Mucosa of descending colon (tissue), 3 donors: ENCODE measurements at regions not wholly inside any gene's neighbourhood (a gene's known extent, or its start where the extent isn't known, plus 50 kb on each side); places are given as distances from the start of the nearest gene placed in this dataset.
"Not testable (repeated sequence)": the region's sequence is repeated elsewhere in the genome, so short reads cannot be mapped to it uniquely, and the experiment has no call there.

Source experiments
- ATAC-seq: fragments of 200-7000 bp; cut with Tn5 transposase; one replicate; pipeline ENCODE4 v1.9.1; 2020; ENCODE audit warnings: mild to moderate bottlenecking, moderate library complexity
- DNase-seq, 3 donors: peaks; one replicate each; pipeline ENCODE4 v3.0.0-alpha.2; 2020
- H3K36me3 ChIP-seq: fragments of 200-600 bp; one replicate; pipeline ENCODE4 v1.8.0; 2021; ENCODE audit warnings: low read depth, mild to moderate bottlenecking
- H3K4me1 ChIP-seq: fragments of 200-600 bp; one replicate; pipeline ENCODE4 v1.8.0; 2021; ENCODE audit warnings: low read depth, mild to moderate bottlenecking
- H3K4me3 ChIP-seq: fragments of 200-600 bp; one replicate; pipeline ENCODE4 v1.8.0; 2021; ENCODE audit warnings: mild to moderate bottlenecking
- H3K9me3 ChIP-seq: fragments of 200-600 bp; one replicate; pipeline ENCODE4 v1.8.0; 2021; ENCODE audit warnings: mild to moderate bottlenecking
- CTCF ChIP-seq: fragments of 200-600 bp; IDR thresholded peaks from one replicate; pipeline ENCODE4 v1.8.0; 2022; ENCODE audit warnings: antibody characterized with exemption, mild to moderate bottlenecking
- intact Hi-C, 2 donors: fragments of 100-400 bp; cut with DNase I in 1 of 2; cut with micrococcal nuclease in 1 of 2; formaldehyde crosslinking; loops; one replicate each; pipeline versions ENCODE4 v1.11.0 to v1.11.1; 2022; cut with DNase I, micrococcal nuclease
- donor health status: DM: no; HTN: no; CAD: no; lungs with moderate emphysema.
- donor health status: DM: no; HTN: no; CAD: no.
- donor health status: DM: no; HTN: yes; CAD: no.

- Histone ChIP-seq H3K4me3 (no peak overlapping the region), H3K9me3 (no peaks in the 10 kb centered on the region), H3K4me1 (no peaks in the 10 kb centered on the region), H3K36me3 (no peaks in the 10 kb centered on the region)
- intact Hi-C loops = no loop called here
- no peak for TF ChIP-seq CTCF
- no peak for DNase-seq
- no peak for ATAC-seq
Observed at GRCh38 chr20:52425701-52426100, 234.1 kb upstream of the ZFP64 start.

DNA sequence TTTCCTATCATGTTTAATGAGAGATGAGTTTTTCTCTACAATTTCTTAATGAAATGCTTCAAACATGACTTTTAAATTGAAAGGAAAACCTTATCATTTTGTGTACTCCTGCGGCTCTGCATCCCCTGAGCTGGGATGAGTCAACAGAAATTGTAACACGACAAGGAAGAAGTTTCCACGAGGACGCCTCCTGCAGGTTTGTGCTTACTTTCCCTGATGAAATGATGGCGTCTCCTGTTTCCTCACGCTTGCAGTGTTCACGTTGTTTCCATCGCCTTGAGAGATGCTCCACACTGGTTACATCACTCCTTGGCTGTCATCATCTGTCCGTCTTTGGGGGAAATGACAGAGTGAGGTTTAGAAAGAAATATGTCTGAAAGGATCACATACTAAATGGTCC, 233.7 kb upstream of the ZFP64 start:
- no peaks in the 10 kb centered on the region for H3K4me1 ChIP-seq
- no peaks in the 10 kb centered on the region for H3K36me3 ChIP-seq
- H3K9me3 ChIP-seq = no peaks in the 10 kb centered on the region
- no peak for TF ChIP-seq CTCF
- ATAC-seq (no peak), DNase-seq (no peak)
- no peak overlapping the region for H3K4me3 ChIP-seq
- intact Hi-C loops = no loop called here

DNA sequence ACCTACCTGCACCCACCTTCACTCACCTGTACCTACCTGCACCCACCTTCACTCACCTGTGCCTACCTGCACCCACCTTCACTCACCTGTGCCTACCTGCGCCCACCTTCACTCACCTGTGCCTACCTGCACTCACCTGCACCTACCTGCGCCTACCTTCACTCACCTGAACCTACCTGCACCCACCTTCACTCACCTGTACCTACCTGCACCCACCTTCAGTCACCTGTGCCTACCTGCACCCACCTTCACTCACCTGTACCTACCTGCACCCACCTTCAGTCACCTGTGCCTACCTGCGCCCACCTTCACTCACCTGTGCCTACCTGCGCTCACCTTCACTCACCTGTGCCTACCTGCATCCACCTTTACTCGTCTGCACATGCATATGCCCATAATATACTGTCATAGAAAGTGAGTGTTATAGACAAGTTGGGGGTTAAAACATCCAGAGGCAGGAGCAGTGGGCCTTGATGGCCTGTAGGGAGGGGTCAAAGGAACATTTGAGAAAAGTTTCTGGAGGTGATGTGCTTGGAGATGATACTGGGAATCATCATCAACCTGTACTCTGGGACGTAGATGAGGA, 232.9 kb upstream of the ZFP64 start:
- H3K4me1 ChIP-seq, H3K9me3 ChIP-seq, intact Hi-C loops, H3K36me3 ChIP-seq, H3K4me3 ChIP-seq, ATAC-seq, DNase-seq: not testable (repeated sequence)

- H3K4me3 ChIP-seq, H3K36me3 ChIP-seq, DNase-seq, ATAC-seq, intact Hi-C loops, H3K4me1 ChIP-seq: not testable (repeated sequence)
- H3K9me3 ChIP-seq = peaks cover 11% of the 10 kb centered on the region
Observed at GRCh38 chr20:52423536-52424140, 232.1 kb upstream of the ZFP64 start.

GRCh38 chr20:52422574-52423336, 231.2 kb upstream of the ZFP64 start:
- ATAC-seq (no peak), DNase-seq (no peak)
- Histone ChIP-seq H3K36me3 (no peaks in the 10 kb centered on the region), H3K4me1 (no peaks in the 10 kb centered on the region), H3K4me3 (no peak overlapping the region), H3K9me3 (peaks cover 11% of the 10 kb centered on the region)
- TF ChIP-seq CTCF = no peak
- intact Hi-C loops = no loop called here

- H3K4me3 ChIP-seq = no peak overlapping the region
- TF ChIP-seq CTCF = no peak
- no peak for ATAC-seq
Observed at GRCh38 chr20:52420805-52421204, 229.2 kb upstream of the ZFP64 start.

More at GRCh38 chr20:52420805-52421204, 229.2 kb upstream of the ZFP64 start:
- Histone ChIP-seq H3K36me3 (no peaks in the 10 kb centered on the region), H3K9me3 (peaks cover 11% of the 10 kb centered on the region), H3K4me1 (no peaks in the 10 kb centered on the region)
- no peak for DNase-seq
- intact Hi-C loops = no loop called here
